ENCODE measurements at regions not wholly inside any gene's neighbourhood (a gene's known extent, or its start where the extent isn't known, plus 50 kb on each side); places are given as distances from the start of the nearest gene placed in this dataset.

DNA sequence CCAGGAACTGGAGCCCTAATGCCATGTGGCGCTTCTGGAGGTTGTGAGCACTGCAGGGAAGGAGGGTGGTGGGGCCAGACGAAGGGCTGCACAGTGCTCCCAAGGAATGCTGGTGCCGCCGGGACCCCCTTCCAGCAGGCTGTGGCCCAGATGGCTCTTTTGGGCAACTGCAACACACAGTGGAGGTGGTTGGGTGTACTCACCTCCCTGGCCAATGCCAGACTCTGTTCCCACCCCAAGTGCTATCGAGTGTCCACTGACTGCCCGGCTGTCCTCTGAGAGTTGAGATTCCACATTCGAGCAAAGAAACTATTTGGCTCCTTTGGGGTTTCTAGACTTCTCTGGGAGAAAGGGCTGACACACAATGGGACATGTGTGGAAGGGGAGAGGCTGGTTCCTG, 167.9 kb downstream of the RGS9 start:
- TF ChIP-seq POLR2AphosphoS5 (IDR thresholded peaks at IDR 0.05; ENCODE audit: low read depth) (no peak), EZH2 (IDR thresholded peaks at IDR 0.05; ENCODE audit: low read depth, unreplicated experiment) (no peak), CREB1 (CRISPR knock-in tag; IDR thresholded peaks at IDR 0.05; ENCODE audit: low read depth) (no peak), EZH2phosphoT487 (IDR thresholded peaks at IDR 0.05; ENCODE audit: unreplicated experiment) (no peak), NANOG (IDR thresholded peaks at IDR 0.05; ENCODE audit: borderline replicate concordance) (no peak)
- TF ChIP-seq, protein P1, sequence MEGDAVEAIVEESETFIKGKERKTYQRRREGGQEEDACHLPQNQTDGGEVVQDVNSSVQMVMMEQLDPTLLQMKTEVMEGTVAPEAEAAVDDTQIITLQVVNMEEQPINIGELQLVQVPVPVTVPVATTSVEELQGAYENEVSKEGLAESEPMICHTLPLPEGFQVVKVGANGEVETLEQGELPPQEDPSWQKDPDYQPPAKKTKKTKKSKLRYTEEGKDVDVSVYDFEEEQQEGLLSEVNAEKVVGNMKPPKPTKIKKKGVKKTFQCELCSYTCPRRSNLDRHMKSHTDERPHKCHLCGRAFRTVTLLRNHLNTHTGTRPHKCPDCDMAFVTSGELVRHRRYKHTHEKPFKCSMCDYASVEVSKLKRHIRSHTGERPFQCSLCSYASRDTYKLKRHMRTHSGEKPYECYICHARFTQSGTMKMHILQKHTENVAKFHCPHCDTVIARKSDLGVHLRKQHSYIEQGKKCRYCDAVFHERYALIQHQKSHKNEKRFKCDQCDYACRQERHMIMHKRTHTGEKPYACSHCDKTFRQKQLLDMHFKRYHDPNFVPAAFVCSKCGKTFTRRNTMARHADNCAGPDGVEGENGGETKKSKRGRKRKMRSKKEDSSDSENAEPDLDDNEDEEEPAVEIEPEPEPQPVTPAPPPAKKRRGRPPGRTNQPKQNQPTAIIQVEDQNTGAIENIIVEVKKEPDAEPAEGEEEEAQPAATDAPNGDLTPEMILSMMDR (conservative IDR thresholded peaks at IDR 0.05; ENCODE audit: low read depth in 2 of 2) = no peak
